GM12891 (cell line): ENCODE measurements at regions not wholly inside any gene's neighbourhood (a gene's known extent, or its start where the extent isn't known, plus 50 kb on each side); places are given as distances from the start of the nearest gene placed in this dataset.

Experiments used
- POLR2A ChIP-seq: IDR thresholded peaks from 2 replicates; pipeline ENCODE4 v1.6.1; 2011; ENCODE audit warnings: low read depth, low read length, control low read depth
- POLR2AphosphoS5 ChIP-seq: IDR thresholded peaks from 2 replicates; pipeline ENCODE4 v1.6.1; 2011; ENCODE audit warnings: low read depth, low read length, control low read depth
- SPI1 ChIP-seq: IDR thresholded peaks from 2 replicates; pipeline ENCODE4 v1.6.1; 2011; ENCODE audit warnings: low read depth, low read length, control low read depth
- TAF1 ChIP-seq: IDR thresholded peaks from 2 replicates; pipeline ENCODE4 v1.6.1; 2011; ENCODE audit warnings: low read depth, low read length, control low read depth

DNA sequence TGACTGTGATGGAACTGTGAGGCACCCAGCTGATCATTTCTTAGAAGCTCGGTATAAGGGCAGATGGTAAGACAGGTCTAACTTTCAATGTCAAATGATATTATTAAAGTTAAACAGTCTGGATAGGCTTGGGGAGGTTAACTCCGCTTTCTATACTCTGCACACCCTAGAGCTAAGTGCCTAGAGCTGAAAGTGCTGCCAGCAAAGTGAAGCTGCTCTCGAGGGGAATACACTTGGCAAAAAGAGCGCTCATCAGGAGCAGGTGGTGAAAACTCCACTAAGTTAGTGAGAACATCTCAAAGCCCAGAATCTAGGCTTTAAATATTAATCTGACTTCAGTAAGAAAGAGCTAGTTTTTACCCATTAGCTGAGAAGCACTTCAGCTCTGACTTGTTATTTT is 349.6 kb upstream of the SLC30A5 start:
- no peak for TF ChIP-seq POLR2A
- no peak for TF ChIP-seq POLR2AphosphoS5
- TF ChIP-seq TAF1, result no peak
- TF ChIP-seq SPI1, result no peak
